K562 (cell line): ENCODE measurements at regions not wholly inside any gene's neighbourhood (a gene's known extent, or its start where the extent isn't known, plus 50 kb on each side); places are given as distances from the start of the nearest gene placed in this dataset.

Experiments
- BCOR ChIP-seq: fragments of 450-650 bp; IDR thresholded peaks from 2 replicates; pipeline ENCODE4 v1.6.1; 2016
- CCNT2 ChIP-seq: IDR thresholded peaks from 2 replicates; pipeline ENCODE4 v1.6.1; 2011; ENCODE audit warnings: borderline replicate concordance, low read depth, mild to moderate bottlenecking, moderate library complexity, mixed read lengths, low read length; ENCODE audit not compliant: insufficient read length; ENCODE audit errors: extremely low read depth
- DMBX1 ChIP-seq: fragments of 250-450 bp; sonication (Bioruptor Pico); IDR thresholded peaks from 2 replicates; pipeline ENCODE4 v1.8.0; 2022; ENCODE audit warnings: inconsistent platforms, mild to moderate bottlenecking, moderate library complexity, borderline replicate concordance
- FOXM1 ChIP-seq, 2 experiments: fragments of 450-650 bp in 1 of 2; sonication (generic) in 1 of 2; formaldehyde crosslinking in 1 of 2; IDR thresholded peaks; 2 replicates each; pipeline versions ENCODE4 v1.6.1 to v1.9.0; 2017 to 2022; ENCODE audit warnings: low read depth in 2 of 2, mild to moderate bottlenecking in 2 of 2, missing genetic modification reagents in 1 of 2, moderate library complexity in 1 of 2
- NFIX ChIP-seq: fragments of 250-450 bp; sonication (Bioruptor Pico); IDR thresholded peaks from 2 replicates; pipeline ENCODE4 v1.4.0; 2020; ENCODE audit warnings: low read depth, mild to moderate bottlenecking, moderate library complexity
- TEAD1 ChIP-seq, 2 experiments: fragments of 450-650 bp in 1 of 2; sonication (generic) in 1 of 2; formaldehyde crosslinking; IDR thresholded peaks; 2 replicates each; pipeline versions ENCODE4 v1.4.0 to v1.8.0; 2020 to 2022; ENCODE audit warnings: mild to moderate bottlenecking in 2 of 2, missing genetic modification reagents in 1 of 2
- ZC3H8 ChIP-seq: fragments of 450-650 bp; IDR thresholded peaks from 2 replicates; pipeline ENCODE4 v1.6.1; 2017
- TF ChIP-seq, protein P1 (sequence below), 2 experiments: fragments of 450-650 bp; IDR thresholded peaks; 2 replicates each; pipeline ENCODE4 v1.6.1; 2016; ENCODE audit warnings: mild to moderate bottlenecking in 2 of 2, borderline replicate concordance in 1 of 2, low read depth in 1 of 2, moderate library complexity in 1 of 2
- TF ChIP-seq, protein P2 (sequence below): fragments of 450-650 bp; formaldehyde crosslinking; IDR thresholded peaks from 2 replicates; pipeline ENCODE4 v1.4.0; 2022; ENCODE audit warnings: mild to moderate bottlenecking, moderate library complexity

DNA sequence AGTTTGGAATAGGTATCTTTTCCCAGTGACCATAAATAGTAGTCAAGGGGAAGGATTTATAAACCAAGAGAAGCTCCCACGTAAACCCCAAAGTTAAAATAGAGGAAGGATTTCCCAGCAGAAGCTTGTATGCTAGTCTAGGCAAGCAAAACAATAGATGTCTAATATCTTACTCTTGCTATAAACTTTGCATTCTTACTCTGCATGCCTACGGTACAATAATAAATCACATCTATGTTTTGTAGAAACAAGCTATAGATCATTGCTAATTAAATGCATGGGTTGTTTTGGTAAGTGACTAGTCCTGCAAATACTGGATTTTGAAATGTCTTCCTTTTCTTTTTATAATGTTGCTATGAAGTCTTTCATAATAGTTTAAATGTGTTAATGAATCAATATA lies 585.5 kb downstream of the INHBA start (continued):
- TF ChIP-seq, protein P1, sequence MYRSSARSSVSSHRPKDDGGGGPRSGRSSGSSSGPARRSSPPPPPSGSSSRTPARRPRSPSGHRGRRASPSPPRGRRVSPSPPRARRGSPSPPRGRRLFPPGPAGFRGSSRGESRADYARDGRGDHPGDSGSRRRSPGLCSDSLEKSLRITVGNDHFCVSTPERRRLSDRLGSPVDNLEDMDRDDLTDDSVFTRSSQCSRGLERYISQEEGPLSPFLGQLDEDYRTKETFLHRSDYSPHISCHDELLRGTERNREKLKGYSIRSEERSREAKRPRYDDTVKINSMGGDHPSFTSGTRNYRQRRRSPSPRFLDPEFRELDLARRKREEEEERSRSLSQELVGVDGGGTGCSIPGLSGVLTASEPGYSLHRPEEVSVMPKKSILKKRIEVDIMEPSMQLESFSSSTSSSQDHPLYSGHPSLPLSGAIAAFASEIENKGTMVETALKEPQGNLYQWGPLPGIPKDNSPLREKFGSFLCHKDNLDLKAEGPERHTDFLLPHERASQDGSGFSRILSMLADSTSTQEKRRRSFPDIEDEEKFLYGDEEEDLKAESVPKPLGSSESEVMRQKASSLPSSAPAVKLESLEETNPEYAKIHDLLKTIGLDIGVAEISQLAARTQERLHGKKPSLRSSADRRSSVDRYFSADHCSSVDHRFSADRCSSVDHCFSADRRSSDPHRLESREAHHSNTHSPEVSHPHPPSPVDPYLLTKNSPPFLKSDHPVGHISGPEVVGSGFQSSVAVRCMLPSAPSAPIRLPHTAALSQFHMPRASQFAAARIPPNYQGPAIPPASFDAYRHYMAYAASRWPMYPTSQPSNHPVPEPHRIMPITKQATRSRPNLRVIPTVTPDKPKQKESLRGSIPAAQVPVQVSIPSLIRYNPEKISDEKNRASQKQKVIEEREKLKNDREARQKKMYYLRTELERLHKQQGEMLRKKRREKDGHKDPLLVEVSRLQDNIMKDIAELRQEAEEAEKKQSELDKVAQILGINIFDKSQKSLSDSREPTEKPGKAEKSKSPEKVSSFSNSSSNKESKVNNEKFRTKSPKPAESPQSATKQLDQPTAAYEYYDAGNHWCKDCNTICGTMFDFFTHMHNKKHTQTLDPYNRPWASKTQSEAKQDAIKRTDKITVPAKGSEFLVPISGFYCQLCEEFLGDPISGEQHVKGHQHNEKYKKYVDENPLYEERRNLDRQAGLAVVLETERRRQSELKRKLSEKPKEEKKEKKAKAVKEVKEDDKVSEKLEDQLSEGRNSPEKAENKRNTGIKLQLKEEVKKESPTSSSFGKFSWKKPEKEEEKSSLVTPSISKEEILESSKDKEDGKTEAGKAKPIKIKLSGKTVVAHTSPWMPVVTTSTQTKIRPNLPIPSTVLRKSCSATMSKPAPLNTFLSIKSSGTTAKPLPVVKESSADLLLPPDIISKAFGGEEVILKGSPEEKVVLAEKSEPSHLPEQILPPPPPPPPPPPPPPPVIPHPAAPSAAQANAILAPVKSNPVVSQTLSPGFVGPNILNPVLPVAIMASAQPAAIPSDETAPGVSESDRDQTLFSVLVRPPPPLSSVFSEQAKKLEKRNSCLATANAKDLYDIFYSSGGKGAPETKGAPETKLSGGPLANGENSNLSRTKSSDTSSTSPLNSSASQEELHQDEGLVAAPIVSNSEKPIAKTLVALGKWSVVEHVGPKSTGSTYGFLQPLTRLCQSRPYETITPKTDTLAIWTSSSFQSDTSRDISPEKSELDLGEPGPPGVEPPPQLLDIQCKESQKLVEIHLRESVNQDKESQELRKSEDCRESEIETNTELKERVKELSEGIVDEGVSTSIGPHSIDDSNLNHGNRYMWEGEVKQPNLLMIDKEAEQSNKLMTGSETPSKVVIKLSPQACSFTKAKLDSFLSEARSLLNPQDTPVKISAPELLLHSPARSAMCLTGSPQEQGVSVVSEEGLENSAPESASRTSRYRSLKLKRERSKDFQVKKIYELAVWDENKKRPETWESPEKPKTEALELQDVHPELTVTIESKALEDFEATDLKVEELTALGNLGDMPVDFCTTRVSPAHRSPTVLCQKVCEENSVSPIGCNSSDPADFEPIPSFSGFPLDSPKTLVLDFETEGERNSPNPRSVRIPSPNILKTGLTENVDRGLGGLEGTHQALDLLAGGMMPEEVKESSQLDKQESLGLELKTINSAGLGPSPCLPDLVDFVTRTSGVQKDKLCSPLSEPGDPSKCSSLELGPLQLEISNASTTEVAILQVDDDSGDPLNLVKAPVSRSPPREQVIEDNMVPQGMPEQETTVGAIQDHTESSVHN (IDR thresholded peaks at IDR 0.05; ENCODE audit: borderline replicate concordance in 1 of 2, low read depth in 1 of 2) = no peak
- TF ChIP-seq BCOR (no peak), FOXM1 (IDR thresholded peaks at IDR 0.05; ENCODE audit: low read depth) (no peak), FOXM1 (CRISPR knock-in tag; IDR thresholded peaks at IDR 0.05; ENCODE audit: low read depth) (no peak), ZC3H8 (no peak), CCNT2 (no peak), NFIX (CRISPR knock-in tag) (no peak), DMBX1 (CRISPR knock-in tag) (no peak), TEAD1 (CRISPR knock-in tag; IDR thresholded peaks at IDR 0.05) (no peak)
- TF ChIP-seq, protein P2, sequence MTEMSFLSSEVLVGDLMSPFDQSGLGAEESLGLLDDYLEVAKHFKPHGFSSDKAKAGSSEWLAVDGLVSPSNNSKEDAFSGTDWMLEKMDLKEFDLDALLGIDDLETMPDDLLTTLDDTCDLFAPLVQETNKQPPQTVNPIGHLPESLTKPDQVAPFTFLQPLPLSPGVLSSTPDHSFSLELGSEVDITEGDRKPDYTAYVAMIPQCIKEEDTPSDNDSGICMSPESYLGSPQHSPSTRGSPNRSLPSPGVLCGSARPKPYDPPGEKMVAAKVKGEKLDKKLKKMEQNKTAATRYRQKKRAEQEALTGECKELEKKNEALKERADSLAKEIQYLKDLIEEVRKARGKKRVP = no peak
